CD14-positive monocyte (primary cell): ENCODE measurements at regions not wholly inside any gene's neighbourhood (a gene's known extent, or its start where the extent isn't known, plus 50 kb on each side); places are given as distances from the start of the nearest gene placed in this dataset.

Experiments
- DNase-seq, 3 donors: peaks; one replicate each; pipeline ENCODE4 v3.0.0-alpha.2; 2011 to 2022
- H2AFZ ChIP-seq: 2 replicates; pipeline ENCODE4 v1.6.0; 2012; ENCODE audit warnings: mild to moderate bottlenecking, low read depth, low read length, inconsistent platforms; ENCODE audit not compliant: insufficient read depth, poor library complexity, severe bottlenecking
- H3K27ac ChIP-seq, 2 donors: 1 replicate in 1 of 2; 2 replicates in 1 of 2; pipeline ENCODE4 v1.5.1; 2012 to 2013; ENCODE audit warnings: low read length in 2 of 2, control low read depth in 1 of 2, inconsistent platforms in 1 of 2, low read depth in 1 of 2, mild to moderate bottlenecking in 1 of 2
- H3K27me3 ChIP-seq, 2 donors: one replicate each; pipeline versions ENCODE4 v1.6.0 to v1.6.1; 2011 to 2013; ENCODE audit warnings: low read length in 2 of 2; ENCODE audit not compliant: control insufficient read depth in 2 of 2, insufficient read depth in 2 of 2
- H3K36me3 ChIP-seq, 2 donors: replicated peaks in 1 of 2; 1 replicate in 1 of 2; 2 replicates in 1 of 2; pipeline versions ENCODE4 v1.5.1 to v1.6.1; 2012 to 2013; ENCODE audit warnings: low read length in 2 of 2, control low read depth in 1 of 2, inconsistent platforms in 1 of 2, mild to moderate bottlenecking in 1 of 2; ENCODE audit not compliant: insufficient read depth in 2 of 2, control insufficient read depth in 1 of 2
- H3K4me1 ChIP-seq, 2 donors: 1 replicate in 1 of 2; 2 replicates in 1 of 2; pipeline versions ENCODE4 v1.5.1 to v1.6.1; 2012 to 2013; ENCODE audit warnings: low read length in 2 of 2, control low read depth in 1 of 2, inconsistent platforms in 1 of 2, mild to moderate bottlenecking in 1 of 2, moderate library complexity in 1 of 2; ENCODE audit not compliant: insufficient read depth in 2 of 2, control insufficient read depth in 1 of 2
- H3K4me2 ChIP-seq: replicated peaks from 2 replicates; pipeline ENCODE3; 2012; ENCODE audit warnings: low read length, moderate library complexity, mild to moderate bottlenecking; ENCODE audit not compliant: poor library complexity, severe bottlenecking; ENCODE audit errors: extremely low read depth
- H3K4me3 ChIP-seq, 3 experiments: fragments of 200-600 bp in 1 of 3; sonication (generic) in 1 of 3; replicated peaks in 1 of 3; 1 replicate in 2 of 3; 2 replicates in 1 of 3; pipeline ENCODE4 v1.5.1; 2011 to 2013; ENCODE audit warnings: low read length in 3 of 3, mild to moderate bottlenecking in 3 of 3, control low read depth in 2 of 3, low read depth in 2 of 3, inconsistent platforms in 1 of 3, moderate library complexity in 1 of 3
- H3K79me2 ChIP-seq: 2 replicates; pipeline ENCODE4 v1.6.0; 2012; ENCODE audit warnings: mild to moderate bottlenecking, control low read depth, inconsistent platforms, low read length, moderate library complexity; ENCODE audit not compliant: insufficient read depth
- H3K9ac ChIP-seq: 2 replicates; pipeline ENCODE4 v1.6.0; 2017; ENCODE audit warnings: low read length, mild to moderate bottlenecking; ENCODE audit not compliant: insufficient read depth, poor library complexity, severe bottlenecking
- H3K9me3 ChIP-seq, 2 donors: replicated peaks in 1 of 2; 1 replicate in 1 of 2; 2 replicates in 1 of 2; pipeline versions ENCODE4 v1.5.1 to v1.6.1; 2012 to 2013; ENCODE audit warnings: low read length in 2 of 2, control low read depth in 1 of 2; ENCODE audit not compliant: control insufficient read depth in 1 of 2, insufficient read depth in 1 of 2
- H4K20me1 ChIP-seq: 2 replicates; pipeline ENCODE4 v1.6.0; 2012; ENCODE audit warnings: mild to moderate bottlenecking, low read length, control low read depth, moderate library complexity; ENCODE audit not compliant: insufficient read depth
- H3K27ac Mint-ChIP-seq, 7 donors: one replicate each; pipeline ENCODE4 v1.8.0; 2020; ENCODE audit warnings: mild to moderate bottlenecking in 7 of 7, mixed read lengths in 7 of 7, moderate library complexity in 6 of 7, inconsistent platforms in 2 of 7
- H3K27me3 Mint-ChIP-seq, 3 donors: one replicate each; pipeline ENCODE4 v1.8.0; 2021 to 2022; ENCODE audit warnings: low read depth in 3 of 3, mild to moderate bottlenecking in 3 of 3, mixed read lengths in 3 of 3, moderate library complexity in 3 of 3, inconsistent platforms in 1 of 3
- H3K36me3 Mint-ChIP-seq, 2 donors: one replicate each; pipeline ENCODE4 v1.8.0; 2020; ENCODE audit warnings: mixed read lengths in 2 of 2, inconsistent platforms in 1 of 2, mild to moderate bottlenecking in 1 of 2
- H3K4me1 Mint-ChIP-seq: one replicate; pipeline ENCODE4 v1.8.0; 2020; ENCODE audit warnings: mild to moderate bottlenecking, mixed read lengths
- H3K4me3 Mint-ChIP-seq, 2 donors: one replicate each; pipeline ENCODE4 v1.8.0; 2020; ENCODE audit warnings: mild to moderate bottlenecking in 2 of 2, mixed read lengths in 2 of 2, moderate library complexity in 1 of 2
- H3K9me3 Mint-ChIP-seq, 7 donors: one replicate each; pipeline ENCODE4 v1.8.0; 2020 to 2022; ENCODE audit warnings: mixed read lengths in 7 of 7, mild to moderate bottlenecking in 6 of 7, moderate library complexity in 6 of 7, inconsistent platforms in 2 of 7
- WGBS: methylation state at CpG from one replicate; pipeline ENCODE4 v1.1.5; 2013; ENCODE audit warnings: missing lambda C conversion rate; ENCODE audit not compliant: insufficient coverage; 5-methylcytosine and 5-hydroxymethylcytosine counted together
- intact Hi-C, 2 donors: fragments of 100-400 bp; cut with micrococcal nuclease; formaldehyde crosslinking; loops; one replicate each; pipeline versions ENCODE4 v1.15.0 to v1.15.1; 2023
- TF ChIP-seq, protein P1 (sequence below): fragments of 200-600 bp; IDR thresholded peaks from one replicate; pipeline ENCODE4 v1.8.0; 2022; ENCODE audit warnings: antibody characterized with exemption, mild to moderate bottlenecking

DNA sequence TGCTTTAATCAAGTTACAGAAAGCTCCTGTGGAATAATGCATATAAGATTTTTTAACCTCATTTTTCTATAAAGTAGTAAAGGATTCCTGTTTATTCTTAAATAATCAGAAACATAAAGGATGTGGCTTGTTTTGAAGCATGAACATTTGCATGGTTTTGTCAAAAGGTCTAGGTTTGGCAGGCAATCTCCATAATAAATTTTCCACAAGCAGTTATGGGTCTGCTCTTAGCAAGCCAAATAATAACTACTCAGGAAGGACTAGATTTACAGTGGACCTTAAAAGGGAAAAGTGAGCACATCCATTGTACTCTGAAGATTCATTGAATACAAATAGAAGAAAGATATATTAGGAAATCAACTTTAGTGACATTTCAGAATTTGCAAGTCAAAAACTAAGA, 407.3 kb upstream of the CBLB start:
- H3K27me3 Mint-ChIP-seq = peaks cover 0 to 2% (median 0%) of the 10 kb centered on the region in 3 donors
- intact Hi-C loops = no loop called here

DNA sequence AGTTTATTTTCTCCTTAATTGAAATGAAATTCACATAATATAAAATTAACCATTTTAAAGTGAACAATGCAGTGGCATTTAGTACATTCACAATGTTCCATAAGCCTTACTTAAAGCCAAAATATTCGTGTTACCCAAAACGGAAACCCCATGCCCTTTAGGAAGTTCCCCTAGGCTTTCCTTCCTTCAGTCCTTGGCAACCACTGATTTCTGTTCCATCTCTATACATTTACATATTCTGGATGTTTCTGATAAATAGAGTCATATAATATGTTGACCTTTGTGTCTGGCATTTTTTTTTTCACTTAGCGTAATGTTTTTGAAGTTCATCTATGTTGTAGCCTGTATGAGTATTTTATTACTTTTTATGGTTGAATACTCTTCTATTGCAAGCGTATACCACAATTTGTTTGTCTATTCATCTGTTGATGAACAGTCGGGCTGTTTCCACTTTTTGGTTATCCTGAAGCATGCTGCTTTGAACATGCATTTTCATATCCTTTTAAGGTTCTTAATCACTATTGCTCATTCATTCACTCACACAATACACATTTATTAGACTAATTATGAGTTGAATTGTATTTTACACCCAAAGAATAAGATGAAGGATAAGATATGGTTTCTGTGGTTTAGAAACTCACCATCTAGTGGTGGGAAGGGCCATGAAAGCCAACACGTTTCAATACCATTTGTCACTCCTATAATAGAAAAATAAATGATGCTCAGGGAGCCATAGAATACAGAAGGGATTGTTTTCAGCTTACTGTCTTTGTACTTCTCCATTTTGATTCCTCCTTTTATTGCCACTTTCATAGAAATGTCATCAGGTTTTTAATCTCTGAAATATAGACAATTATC, 408.2 kb upstream of the CBLB start:
- Histone ChIP-seq H3K9me3 (no peaks in the 10 kb centered on the region), H3K79me2 (no peaks in the 10 kb centered on the region), H3K4me3 (no peak overlapping the region), H3K4me2 (no peak overlapping the region), H3K27me3 (no peaks in the 10 kb centered on the region), H3K9ac (no peak overlapping the region), H3K27ac (no peak overlapping the region), H3K4me1 (no peaks in the 10 kb centered on the region), H4K20me1 (no peaks in the 10 kb centered on the region), H3K36me3 (no peaks in the 10 kb centered on the region), H2AFZ (no peak overlapping the region)
- Mint-ChIP-seq H3K4me3 (no peak overlapping the region), H3K9me3 (peaks cover 0 to 9% (median 3%) of the 10 kb centered on the region in 7 donors), H3K27ac (no peak overlapping the region), H3K36me3 (no peaks in the 10 kb centered on the region), H3K27me3 (peaks cover 0 to 2% (median 0%) of the 10 kb centered on the region in 3 donors), H3K4me1 (no peaks in the 10 kb centered on the region)
- TF ChIP-seq, protein P1, sequence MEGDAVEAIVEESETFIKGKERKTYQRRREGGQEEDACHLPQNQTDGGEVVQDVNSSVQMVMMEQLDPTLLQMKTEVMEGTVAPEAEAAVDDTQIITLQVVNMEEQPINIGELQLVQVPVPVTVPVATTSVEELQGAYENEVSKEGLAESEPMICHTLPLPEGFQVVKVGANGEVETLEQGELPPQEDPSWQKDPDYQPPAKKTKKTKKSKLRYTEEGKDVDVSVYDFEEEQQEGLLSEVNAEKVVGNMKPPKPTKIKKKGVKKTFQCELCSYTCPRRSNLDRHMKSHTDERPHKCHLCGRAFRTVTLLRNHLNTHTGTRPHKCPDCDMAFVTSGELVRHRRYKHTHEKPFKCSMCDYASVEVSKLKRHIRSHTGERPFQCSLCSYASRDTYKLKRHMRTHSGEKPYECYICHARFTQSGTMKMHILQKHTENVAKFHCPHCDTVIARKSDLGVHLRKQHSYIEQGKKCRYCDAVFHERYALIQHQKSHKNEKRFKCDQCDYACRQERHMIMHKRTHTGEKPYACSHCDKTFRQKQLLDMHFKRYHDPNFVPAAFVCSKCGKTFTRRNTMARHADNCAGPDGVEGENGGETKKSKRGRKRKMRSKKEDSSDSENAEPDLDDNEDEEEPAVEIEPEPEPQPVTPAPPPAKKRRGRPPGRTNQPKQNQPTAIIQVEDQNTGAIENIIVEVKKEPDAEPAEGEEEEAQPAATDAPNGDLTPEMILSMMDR = no peak
- DNase-seq = no peak
- intact Hi-C loops = no loop called here
- WGBS = 90% methylated on average over 2 of the region's 6 CpGs

More for the DNA sequence above, 407.3 kb upstream of the CBLB start:
- Histone ChIP-seq H3K9ac (no peak overlapping the region), H3K27me3 (no peaks in the 10 kb centered on the region), H3K4me3 (no peak overlapping the region), H4K20me1 (no peaks in the 10 kb centered on the region), H3K9me3 (no peaks in the 10 kb centered on the region), H3K36me3 (no peaks in the 10 kb centered on the region), H3K79me2 (no peaks in the 10 kb centered on the region), H2AFZ (no peak overlapping the region), H3K4me2 (no peak overlapping the region), H3K4me1 (no peaks in the 10 kb centered on the region), H3K27ac (no peak overlapping the region)
- no peaks in the 10 kb centered on the region for H3K36me3 Mint-ChIP-seq
- TF ChIP-seq, protein P1 = no peak
- H3K4me3 Mint-ChIP-seq = no peak overlapping the region
- no peak overlapping the region for H3K27ac Mint-ChIP-seq
- H3K4me1 Mint-ChIP-seq = no peaks in the 10 kb centered on the region
- H3K9me3 Mint-ChIP-seq = peaks cover 0 to 11% (median 3%) of the 10 kb centered on the region in 7 donors
- DNase-seq = no peak
